BJ (cell line): ENCODE measurements at regions not wholly inside any gene's neighbourhood (a gene's known extent, or its start where the extent isn't known, plus 50 kb on each side); places are given as distances from the start of the nearest gene placed in this dataset.

Experiments
- CTCF ChIA-PET: fragments of 350-600 bp; formaldehyde crosslinking; extraction: SDS; loops from one replicate; lab custom pipeline; 2021; ENCODE audit warnings: antibody characterized with exemption, inconsistent platforms; lab: Yijun Ruan, JAX
- POLR2A ChIA-PET: fragments of 300-600 bp; sonication (Branson Sonifier 250); formaldehyde crosslinking; extraction: SDS; loops from one replicate; lab custom pipeline; 2021; ENCODE audit warnings: antibody characterized with exemption; lab: Charles Lee
- DNase-seq: peaks from one replicate; pipeline ENCODE4 v3.0.0-alpha.2; 2011; ENCODE audit warnings: low read depth
- H3K27me3 ChIP-seq: 2 replicates; pipeline ENCODE4 v1.6.0; 2011; ENCODE audit warnings: low read length; ENCODE audit not compliant: control insufficient read depth, insufficient read depth
- H3K36me3 ChIP-seq: 2 replicates; pipeline ENCODE4 v1.5.1; 2011; ENCODE audit warnings: low read length; ENCODE audit not compliant: control insufficient read depth, insufficient read depth
- H3K4me3 ChIP-seq: 2 replicates; pipeline ENCODE4 v1.5.1; 2011; ENCODE audit warnings: low read depth, mild to moderate bottlenecking, control low read depth, low read length
- TF ChIP-seq, protein P1 (sequence below): IDR thresholded peaks from 2 replicates; pipeline ENCODE4 v1.5.1; 2011; ENCODE audit warnings: low read depth, mild to moderate bottlenecking, control low read depth, inconsistent platforms, low read length, moderate library complexity; ENCODE audit not compliant: insufficient read depth

DNA sequence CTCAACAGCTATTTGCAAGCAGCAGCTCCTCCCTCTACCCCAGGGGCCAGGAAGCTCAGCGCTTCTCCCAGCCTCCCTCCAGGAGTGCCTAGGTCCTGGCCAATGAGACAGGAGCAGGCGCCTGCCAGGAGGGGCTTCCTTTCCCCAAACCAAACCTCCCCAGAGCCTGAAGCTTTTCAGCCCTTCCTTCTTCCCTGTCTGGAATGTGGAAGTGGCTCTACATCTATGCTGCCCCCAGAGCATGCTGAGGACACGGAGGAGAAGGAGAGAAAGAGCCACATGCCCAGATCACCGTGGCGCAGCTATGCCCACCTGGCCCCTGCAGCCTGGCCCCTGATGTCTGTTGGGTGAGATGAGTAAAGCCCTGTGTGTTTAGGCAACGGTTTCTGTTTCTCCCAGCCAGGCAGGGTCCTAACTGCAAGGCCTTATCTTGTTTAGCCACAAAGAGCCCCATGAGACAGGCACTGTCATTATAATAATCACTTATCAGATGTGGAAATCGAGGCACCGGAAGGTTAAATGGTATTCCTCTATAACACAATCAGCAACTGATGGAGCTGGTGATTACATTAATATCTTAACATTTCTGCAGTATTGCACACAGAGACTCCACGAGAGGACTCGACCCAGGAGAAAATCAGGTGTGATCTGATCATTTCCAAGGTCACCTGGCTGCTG lies 315.8 kb downstream of the CTTN start:
- ChIA-PET POLR2A (no interaction called here), CTCF (no interaction called here)
- TF ChIP-seq, protein P1, sequence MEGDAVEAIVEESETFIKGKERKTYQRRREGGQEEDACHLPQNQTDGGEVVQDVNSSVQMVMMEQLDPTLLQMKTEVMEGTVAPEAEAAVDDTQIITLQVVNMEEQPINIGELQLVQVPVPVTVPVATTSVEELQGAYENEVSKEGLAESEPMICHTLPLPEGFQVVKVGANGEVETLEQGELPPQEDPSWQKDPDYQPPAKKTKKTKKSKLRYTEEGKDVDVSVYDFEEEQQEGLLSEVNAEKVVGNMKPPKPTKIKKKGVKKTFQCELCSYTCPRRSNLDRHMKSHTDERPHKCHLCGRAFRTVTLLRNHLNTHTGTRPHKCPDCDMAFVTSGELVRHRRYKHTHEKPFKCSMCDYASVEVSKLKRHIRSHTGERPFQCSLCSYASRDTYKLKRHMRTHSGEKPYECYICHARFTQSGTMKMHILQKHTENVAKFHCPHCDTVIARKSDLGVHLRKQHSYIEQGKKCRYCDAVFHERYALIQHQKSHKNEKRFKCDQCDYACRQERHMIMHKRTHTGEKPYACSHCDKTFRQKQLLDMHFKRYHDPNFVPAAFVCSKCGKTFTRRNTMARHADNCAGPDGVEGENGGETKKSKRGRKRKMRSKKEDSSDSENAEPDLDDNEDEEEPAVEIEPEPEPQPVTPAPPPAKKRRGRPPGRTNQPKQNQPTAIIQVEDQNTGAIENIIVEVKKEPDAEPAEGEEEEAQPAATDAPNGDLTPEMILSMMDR, result no peak
- no peak overlapping the region for H3K4me3 ChIP-seq
- DNase-seq, result no peak
- H3K36me3 ChIP-seq, result no peaks in the 10 kb centered on the region
- peaks cover 4% of the 10 kb centered on the region; the same call in 1 of the 2 replicates for H3K27me3 ChIP-seq

DNA sequence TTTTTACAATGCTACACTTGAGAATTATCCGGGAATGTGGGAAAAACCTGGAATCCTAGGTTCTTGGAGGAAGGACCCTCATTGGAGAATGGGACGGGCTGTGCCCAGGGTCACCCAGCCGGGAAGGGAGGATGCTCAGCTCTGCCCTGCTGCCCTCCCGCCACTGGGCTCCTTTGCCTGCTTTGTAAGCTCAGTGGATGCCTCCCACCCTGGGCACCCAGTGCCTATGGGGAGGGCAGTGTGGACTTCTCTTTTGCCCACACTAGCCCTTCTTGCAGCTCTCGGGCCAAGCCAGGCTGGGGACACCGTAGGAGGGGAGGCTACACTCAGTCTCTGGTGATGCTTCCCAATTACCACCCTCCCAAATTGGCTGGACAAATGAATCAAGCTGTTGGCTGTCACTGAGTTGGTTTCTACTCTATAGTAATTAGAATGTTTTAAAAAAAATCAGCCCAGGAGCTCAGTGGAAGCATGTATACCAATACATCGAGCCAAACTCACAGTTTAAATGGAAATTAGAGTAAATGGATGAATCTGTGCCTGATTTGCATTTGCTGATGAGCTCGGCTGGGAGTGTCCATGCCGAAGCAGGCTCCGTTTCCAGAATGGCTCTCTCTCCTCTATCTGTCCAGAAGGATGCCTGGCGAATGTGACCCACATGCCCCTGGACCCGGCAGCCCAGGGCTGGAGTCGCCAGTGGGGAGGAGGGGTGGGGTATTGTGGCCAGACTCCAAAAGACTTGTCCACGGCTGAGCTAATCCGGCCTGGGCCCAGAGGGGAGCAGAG lies 317.0 kb downstream of the CTTN start:
- TF ChIP-seq, protein P1, result no peak
- CTCF ChIA-PET, result no interaction called here

DNA sequence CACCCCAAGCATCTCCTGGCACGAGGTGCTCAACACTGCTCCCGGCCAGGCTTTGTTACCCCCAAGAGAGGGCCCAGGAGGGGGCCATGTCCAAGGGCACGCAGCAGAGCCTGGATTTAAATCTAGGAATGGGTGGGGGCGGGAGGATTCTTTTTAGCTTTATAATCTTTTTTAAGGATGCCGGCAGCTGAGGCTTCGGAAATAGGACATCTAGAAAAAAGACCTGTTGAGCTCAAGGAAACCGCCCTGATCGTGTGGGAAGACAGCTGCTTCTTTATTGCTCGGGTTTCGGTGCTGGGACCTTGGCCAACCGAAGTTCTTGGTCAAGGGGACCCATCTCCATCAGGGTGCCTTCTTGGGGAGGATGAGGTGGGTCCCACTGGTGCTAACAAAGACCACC lies 317.9 kb downstream of the CTTN start:
- DNase-seq, result no peak

More for the DNA sequence above, 317.0 kb downstream of the CTTN start:
- H3K4me3 ChIP-seq, result no peak overlapping the region
- H3K36me3 ChIP-seq, result no peaks in the 10 kb centered on the region
- peaks cover 4% of the 10 kb centered on the region; the same call in 1 of the 2 replicates for H3K27me3 ChIP-seq
- no peak for DNase-seq
- POLR2A ChIA-PET, result no interaction called here

DNA sequence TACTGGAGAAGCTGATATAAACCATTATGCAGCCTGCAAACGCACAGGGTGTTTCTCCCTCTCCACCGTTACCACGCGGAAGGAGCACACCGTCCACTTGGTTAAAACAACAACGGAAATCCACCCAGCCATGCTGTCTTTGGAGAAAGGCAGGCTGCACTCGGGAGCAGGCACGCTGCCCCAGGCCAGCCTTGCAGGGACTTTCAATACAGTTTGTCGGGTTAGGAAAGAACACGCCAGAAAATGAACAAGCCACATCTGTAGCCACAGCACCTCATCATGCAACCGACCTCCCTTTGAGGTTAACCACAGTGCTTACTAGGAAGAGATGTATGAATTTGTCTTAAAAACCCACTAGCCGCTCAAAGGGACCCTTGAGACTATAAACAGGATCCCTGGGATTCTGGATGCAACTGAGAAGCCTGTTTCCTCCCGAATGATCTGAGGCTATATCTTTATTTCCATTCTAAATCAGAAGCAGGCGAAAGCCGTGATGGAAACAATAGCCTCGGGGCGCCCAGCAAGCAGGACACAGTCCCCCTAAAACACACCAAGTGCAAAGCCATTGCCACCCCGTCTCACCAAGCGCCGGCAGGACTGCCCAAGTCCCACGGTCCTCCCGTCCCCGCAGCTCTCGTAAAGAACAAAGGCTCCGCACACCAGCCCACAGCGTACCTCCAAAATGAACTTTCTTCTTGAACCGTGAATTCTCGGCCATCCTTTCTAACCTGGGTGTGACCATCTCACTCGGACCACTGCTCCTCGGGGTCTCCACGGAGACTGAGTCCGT lies 318.9 kb downstream of the CTTN start:
- POLR2A ChIA-PET, result no interaction called here
- TF ChIP-seq, protein P1, result no peak
- DNase-seq, result no peak
- CTCF ChIA-PET, result no interaction called here
- Histone ChIP-seq H3K4me3 (no peak overlapping the region), H3K27me3 (peaks cover 4% of the 10 kb centered on the region; the same call in 1 of the 2 replicates), H3K36me3 (no peaks in the 10 kb centered on the region)

More for the DNA sequence above, 317.9 kb downstream of the CTTN start:
- ChIA-PET POLR2A (no interaction called here), CTCF (no interaction called here)
- H3K36me3 ChIP-seq, result no peaks in the 10 kb centered on the region
- H3K27me3 ChIP-seq, result peaks cover 4% of the 10 kb centered on the region; the same call in 1 of the 2 replicates
- TF ChIP-seq, protein P1, result no peak
- H3K4me3 ChIP-seq, result no peak overlapping the region
